Loucy (cell line): ENCODE measurements at regions not wholly inside any gene's neighbourhood (a gene's known extent, or its start where the extent isn't known, plus 50 kb on each side); places are given as distances from the start of the nearest gene placed in this dataset.

ENCODE experiments used
- H2AFZ ChIP-seq: fragments of 200-600 bp; sonication (generic); 2 replicates; pipeline ENCODE4 v1.6.0; 2016; ENCODE audit warnings: antibody characterized with exemption, mild to moderate bottlenecking, low read length, moderate library complexity
- H3F3A ChIP-seq: fragments of 200-600 bp; 2 replicates; pipeline ENCODE4 v1.6.0; 2016; ENCODE audit warnings: antibody characterized with exemption, low read depth, mild to moderate bottlenecking
- H3K27me3 ChIP-seq: fragments of 200-600 bp; sonication (generic); 2 replicates; pipeline ENCODE4 v1.6.1; 2014; ENCODE audit warnings: low read length, mild to moderate bottlenecking; ENCODE audit not compliant: insufficient read depth, poor library complexity, severe bottlenecking
- H3K36me3 ChIP-seq: fragments of 200-600 bp; sonication (generic); 2 replicates; pipeline ENCODE4 v1.6.1; 2016; ENCODE audit warnings: low read length; ENCODE audit not compliant: insufficient read depth
- H3K4me1 ChIP-seq: fragments of 200-600 bp; sonication (generic); 2 replicates; pipeline ENCODE4 v1.5.1; 2014; ENCODE audit warnings: low read length, mild to moderate bottlenecking; ENCODE audit not compliant: insufficient read depth, poor library complexity, severe bottlenecking
- H3K4me2 ChIP-seq: fragments of 200-600 bp; sonication (generic); 2 replicates; pipeline ENCODE4 v1.6.0; 2014; ENCODE audit warnings: antibody characterized with exemption, low read length, low read depth, mild to moderate bottlenecking; ENCODE audit not compliant: poor library complexity, severe bottlenecking
- H3K4me3 ChIP-seq: fragments of 200-600 bp; sonication (generic); 2 replicates; pipeline ENCODE4 v1.5.1; 2014; ENCODE audit warnings: low read length, mild to moderate bottlenecking, mixed read lengths; ENCODE audit not compliant: poor library complexity, severe bottlenecking
- H3K79me2 ChIP-seq: fragments of 200-600 bp; sonication (generic); 2 replicates; pipeline ENCODE4 v1.6.1; 2014; ENCODE audit warnings: low read length; ENCODE audit not compliant: insufficient read depth
- H3K9ac ChIP-seq: fragments of 200-600 bp; sonication (generic); 2 replicates; pipeline ENCODE4 v1.6.0; 2014; ENCODE audit warnings: mild to moderate bottlenecking, low read depth, low read length, moderate library complexity; ENCODE audit not compliant: poor library complexity, severe bottlenecking
- H3K9me2 ChIP-seq: fragments of 200-600 bp; sonication (generic); replicated peaks from 2 replicates; pipeline ENCODE4 v1.6.1; 2016; ENCODE audit warnings: low read depth, low read length, mixed read lengths
- H3K9me3 ChIP-seq: fragments of 200-600 bp; sonication (generic); 2 replicates; pipeline ENCODE4 v1.6.1; 2014; ENCODE audit warnings: mild to moderate bottlenecking, antibody characterized with exemption, low read length, low read depth; ENCODE audit not compliant: insufficient read depth
- H4K20me1 ChIP-seq: fragments of 200-600 bp; sonication (generic); 2 replicates; pipeline ENCODE4 v1.6.0; 2014; ENCODE audit warnings: antibody characterized with exemption, low read length, mild to moderate bottlenecking; ENCODE audit not compliant: insufficient read depth, poor library complexity, severe bottlenecking
- EZH2phosphoT487 ChIP-seq: fragments of 200-600 bp; IDR thresholded peaks from 2 replicates; pipeline ENCODE4 v1.6.1; 2018; ENCODE audit warnings: antibody characterized with exemption, mild to moderate bottlenecking, moderate library complexity, borderline replicate concordance
- TF ChIP-seq, protein P1 (sequence below): fragments of 200-600 bp; sonication (generic); conservative IDR thresholded peaks from 2 replicates; pipeline ENCODE4 v1.5.1; 2014; ENCODE audit warnings: mild to moderate bottlenecking, antibody characterized with exemption, low read length

- Histone ChIP-seq H3K9ac (no peak overlapping the region), H3K9me3 (no peaks in the 10 kb centered on the region), H3K27me3 (no peaks in the 10 kb centered on the region), H3F3A (no peaks in the 10 kb centered on the region), H2AFZ (no peak overlapping the region), H3K79me2 (no peaks in the 10 kb centered on the region), H3K4me1 (no peaks in the 10 kb centered on the region), H3K4me2 (no peak overlapping the region), H3K36me3 (no peaks in the 10 kb centered on the region), H3K4me3 (no peak overlapping the region), H3K9me2 (no peaks in the 10 kb centered on the region), H4K20me1 (no peaks in the 10 kb centered on the region)
- no peak for TF ChIP-seq EZH2phosphoT487
- TF ChIP-seq, protein P1, sequence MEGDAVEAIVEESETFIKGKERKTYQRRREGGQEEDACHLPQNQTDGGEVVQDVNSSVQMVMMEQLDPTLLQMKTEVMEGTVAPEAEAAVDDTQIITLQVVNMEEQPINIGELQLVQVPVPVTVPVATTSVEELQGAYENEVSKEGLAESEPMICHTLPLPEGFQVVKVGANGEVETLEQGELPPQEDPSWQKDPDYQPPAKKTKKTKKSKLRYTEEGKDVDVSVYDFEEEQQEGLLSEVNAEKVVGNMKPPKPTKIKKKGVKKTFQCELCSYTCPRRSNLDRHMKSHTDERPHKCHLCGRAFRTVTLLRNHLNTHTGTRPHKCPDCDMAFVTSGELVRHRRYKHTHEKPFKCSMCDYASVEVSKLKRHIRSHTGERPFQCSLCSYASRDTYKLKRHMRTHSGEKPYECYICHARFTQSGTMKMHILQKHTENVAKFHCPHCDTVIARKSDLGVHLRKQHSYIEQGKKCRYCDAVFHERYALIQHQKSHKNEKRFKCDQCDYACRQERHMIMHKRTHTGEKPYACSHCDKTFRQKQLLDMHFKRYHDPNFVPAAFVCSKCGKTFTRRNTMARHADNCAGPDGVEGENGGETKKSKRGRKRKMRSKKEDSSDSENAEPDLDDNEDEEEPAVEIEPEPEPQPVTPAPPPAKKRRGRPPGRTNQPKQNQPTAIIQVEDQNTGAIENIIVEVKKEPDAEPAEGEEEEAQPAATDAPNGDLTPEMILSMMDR = no peak
These were observed 98.4 kb upstream of the THBS1 start for GRCh38 chr15:39482459-39482858.

GRCh38 chr15:39486621-39487457 lies 94.0 kb upstream of the THBS1 start:
- Histone ChIP-seq H4K20me1 (no peaks in the 10 kb centered on the region), H3K9ac (no peak overlapping the region), H3K79me2 (no peaks in the 10 kb centered on the region), H3K4me2 (no peak overlapping the region), H3K9me3 (no peaks in the 10 kb centered on the region), H3K9me2 (no peaks in the 10 kb centered on the region), H3K4me1 (no peaks in the 10 kb centered on the region), H3K4me3 (no peak overlapping the region), H3K27me3 (no peaks in the 10 kb centered on the region), H3K36me3 (no peaks in the 10 kb centered on the region), H2AFZ (no peak overlapping the region), H3F3A (no peaks in the 10 kb centered on the region)
- TF ChIP-seq, protein P1 = no peak
- TF ChIP-seq EZH2phosphoT487 = no peak

GRCh38 chr15:39487458-39487735 lies 93.5 kb upstream of the THBS1 start:
- no peaks in the 10 kb centered on the region for H3K9me2 ChIP-seq

More at GRCh38 chr15:39487458-39487735, 93.5 kb upstream of the THBS1 start:
- H3K36me3 ChIP-seq = no peaks in the 10 kb centered on the region
- no peaks in the 10 kb centered on the region for H3K79me2 ChIP-seq
- no peaks in the 10 kb centered on the region for H4K20me1 ChIP-seq
- H3K4me3 ChIP-seq = no peak overlapping the region
- H3K9me3 ChIP-seq = no peaks in the 10 kb centered on the region
- H3K9ac ChIP-seq = no peak overlapping the region
- no peak overlapping the region for H2AFZ ChIP-seq
- H3K27me3 ChIP-seq = no peaks in the 10 kb centered on the region
- H3K4me2 ChIP-seq = no peak overlapping the region
- no peak for TF ChIP-seq EZH2phosphoT487
- TF ChIP-seq, protein P1 = no peak
- H3K4me1 ChIP-seq = no peaks in the 10 kb centered on the region
- H3F3A ChIP-seq = no peaks in the 10 kb centered on the region
